ENCODE measurements at regions not wholly inside any gene's neighbourhood (a gene's known extent, or its start where the extent isn't known, plus 50 kb on each side); places are given as distances from the start of the nearest gene placed in this dataset.

- TF ChIP-seq, protein P1, sequence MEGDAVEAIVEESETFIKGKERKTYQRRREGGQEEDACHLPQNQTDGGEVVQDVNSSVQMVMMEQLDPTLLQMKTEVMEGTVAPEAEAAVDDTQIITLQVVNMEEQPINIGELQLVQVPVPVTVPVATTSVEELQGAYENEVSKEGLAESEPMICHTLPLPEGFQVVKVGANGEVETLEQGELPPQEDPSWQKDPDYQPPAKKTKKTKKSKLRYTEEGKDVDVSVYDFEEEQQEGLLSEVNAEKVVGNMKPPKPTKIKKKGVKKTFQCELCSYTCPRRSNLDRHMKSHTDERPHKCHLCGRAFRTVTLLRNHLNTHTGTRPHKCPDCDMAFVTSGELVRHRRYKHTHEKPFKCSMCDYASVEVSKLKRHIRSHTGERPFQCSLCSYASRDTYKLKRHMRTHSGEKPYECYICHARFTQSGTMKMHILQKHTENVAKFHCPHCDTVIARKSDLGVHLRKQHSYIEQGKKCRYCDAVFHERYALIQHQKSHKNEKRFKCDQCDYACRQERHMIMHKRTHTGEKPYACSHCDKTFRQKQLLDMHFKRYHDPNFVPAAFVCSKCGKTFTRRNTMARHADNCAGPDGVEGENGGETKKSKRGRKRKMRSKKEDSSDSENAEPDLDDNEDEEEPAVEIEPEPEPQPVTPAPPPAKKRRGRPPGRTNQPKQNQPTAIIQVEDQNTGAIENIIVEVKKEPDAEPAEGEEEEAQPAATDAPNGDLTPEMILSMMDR (IDR thresholded peaks at IDR 0.05; ENCODE audit: partially characterized antibody, unreplicated experiment): no peak
- Mint-ChIP-seq H3K4me1 (ENCODE audit: low read depth, unreplicated experiment) (no peaks in the 10 kb centered on the region), H3K36me3 (ENCODE audit: unreplicated experiment) (no peaks in the 10 kb centered on the region), H3K27ac (ENCODE audit: unreplicated experiment) (no peak overlapping the region), H3K9me3 (ENCODE audit: unreplicated experiment) (no peaks in the 10 kb centered on the region), H3K4me3 (ENCODE audit: unreplicated experiment) (no peak overlapping the region), H3K27me3 (ENCODE audit: unreplicated experiment) (no peaks in the 10 kb centered on the region)
- DNase-seq: no peak
These were observed 653.1 kb upstream of the SOX9 start for GRCh38 chr17:71467719-71468118.

DNA sequence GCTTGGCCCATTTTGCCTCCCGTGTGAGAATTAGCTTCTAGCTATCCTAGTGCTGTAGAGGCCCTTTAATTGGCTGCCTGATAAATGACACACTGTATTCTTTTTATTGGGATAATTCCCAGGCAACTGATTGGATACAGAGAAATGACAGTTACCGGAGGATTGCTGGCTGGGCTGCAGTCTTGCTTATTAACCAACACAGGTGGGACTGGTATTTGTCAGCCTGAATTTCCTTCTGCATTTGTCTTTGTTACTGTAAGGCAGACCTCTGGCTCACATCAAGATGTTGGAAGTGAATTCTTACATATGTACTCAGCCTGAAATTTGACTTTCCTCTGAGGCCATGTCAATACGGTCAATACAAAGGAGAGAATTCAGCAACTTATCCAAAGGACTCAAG, 650.8 kb upstream of the SOX9 start:
- H3K27ac Mint-ChIP-seq (ENCODE audit: unreplicated experiment): no peak overlapping the region
- TF ChIP-seq, protein P1 (IDR thresholded peaks at IDR 0.05; ENCODE audit: partially characterized antibody, unreplicated experiment): no peak
- no peaks in the 10 kb centered on the region for H3K27me3 Mint-ChIP-seq (ENCODE audit: unreplicated experiment)
- no peak for DNase-seq
- H3K4me1 Mint-ChIP-seq (ENCODE audit: low read depth, unreplicated experiment): no peaks in the 10 kb centered on the region
- no peaks in the 10 kb centered on the region for H3K36me3 Mint-ChIP-seq (ENCODE audit: unreplicated experiment)
- no peaks in the 10 kb centered on the region for H3K9me3 Mint-ChIP-seq (ENCODE audit: unreplicated experiment)
- H3K4me3 Mint-ChIP-seq (ENCODE audit: unreplicated experiment): no peak overlapping the region

- Mint-ChIP-seq H3K36me3 (ENCODE audit: unreplicated experiment) (no peaks in the 10 kb centered on the region), H3K4me3 (ENCODE audit: unreplicated experiment) (no peak overlapping the region), H3K27me3 (ENCODE audit: unreplicated experiment) (no peaks in the 10 kb centered on the region), H3K9me3 (ENCODE audit: unreplicated experiment) (no peaks in the 10 kb centered on the region), H3K4me1 (ENCODE audit: low read depth, unreplicated experiment) (no peaks in the 10 kb centered on the region), H3K27ac (ENCODE audit: unreplicated experiment) (no peak overlapping the region)
- TF ChIP-seq, protein P1 (IDR thresholded peaks at IDR 0.05; ENCODE audit: partially characterized antibody, unreplicated experiment): peak; percentile 86
- DNase-seq: no peak
These were observed 647.7 kb upstream of the SOX9 start for GRCh38 chr17:71472809-71473789.

DNA sequence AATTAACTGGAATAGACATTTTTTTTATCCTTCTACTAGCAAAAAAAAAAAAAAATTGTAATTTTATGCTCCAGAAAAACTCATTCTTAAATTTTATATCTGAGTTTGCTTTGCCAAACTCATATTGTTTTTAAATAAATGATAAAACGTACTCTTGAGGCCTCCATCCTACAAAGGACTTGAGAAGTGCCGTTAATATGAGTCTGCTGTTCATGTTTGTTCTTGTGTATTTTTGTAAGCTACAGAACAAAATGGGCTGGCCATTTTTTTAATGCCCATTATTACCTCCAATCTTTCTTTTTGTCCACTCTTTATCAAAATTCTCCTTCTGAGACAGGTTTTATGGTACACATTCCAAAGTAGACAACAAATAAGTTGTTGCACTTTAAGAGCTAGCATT, 643.5 kb upstream of the SOX9 start:
- Mint-ChIP-seq H3K27ac (ENCODE audit: unreplicated experiment) (no peak overlapping the region), H3K4me1 (ENCODE audit: low read depth, unreplicated experiment) (no peaks in the 10 kb centered on the region), H3K4me3 (ENCODE audit: unreplicated experiment) (no peak overlapping the region), H3K27me3 (ENCODE audit: unreplicated experiment) (no peaks in the 10 kb centered on the region), H3K36me3 (ENCODE audit: unreplicated experiment) (no peaks in the 10 kb centered on the region), H3K9me3 (ENCODE audit: unreplicated experiment) (no peaks in the 10 kb centered on the region)
- DNase-seq: no peak
- TF ChIP-seq, protein P1 (IDR thresholded peaks at IDR 0.05; ENCODE audit: partially characterized antibody, unreplicated experiment): no peak

GRCh38 chr17:71480099-71480498, 640.7 kb upstream of the SOX9 start:
- H3K4me3 Mint-ChIP-seq (ENCODE audit: unreplicated experiment): no peak overlapping the region
- TF ChIP-seq, protein P1 (IDR thresholded peaks at IDR 0.05; ENCODE audit: partially characterized antibody, unreplicated experiment): no peak
- no peaks in the 10 kb centered on the region for H3K9me3 Mint-ChIP-seq (ENCODE audit: unreplicated experiment)
- no peaks in the 10 kb centered on the region for H3K36me3 Mint-ChIP-seq (ENCODE audit: unreplicated experiment)
- H3K27me3 Mint-ChIP-seq (ENCODE audit: unreplicated experiment): no peaks in the 10 kb centered on the region
- no peak for DNase-seq
- no peaks in the 10 kb centered on the region for H3K4me1 Mint-ChIP-seq (ENCODE audit: low read depth, unreplicated experiment)
- H3K27ac Mint-ChIP-seq (ENCODE audit: unreplicated experiment): no peak overlapping the region

Measured in glutamatergic neuron (in vitro differentiated cells).